ENCODE measurements at regions not wholly inside any gene's neighbourhood (a gene's known extent, or its start where the extent isn't known, plus 50 kb on each side); places are given as distances from the start of the nearest gene placed in this dataset.
A peak's percentile ranks its signal among the peaks of the same experiment; 100 is the strongest.

DNA sequence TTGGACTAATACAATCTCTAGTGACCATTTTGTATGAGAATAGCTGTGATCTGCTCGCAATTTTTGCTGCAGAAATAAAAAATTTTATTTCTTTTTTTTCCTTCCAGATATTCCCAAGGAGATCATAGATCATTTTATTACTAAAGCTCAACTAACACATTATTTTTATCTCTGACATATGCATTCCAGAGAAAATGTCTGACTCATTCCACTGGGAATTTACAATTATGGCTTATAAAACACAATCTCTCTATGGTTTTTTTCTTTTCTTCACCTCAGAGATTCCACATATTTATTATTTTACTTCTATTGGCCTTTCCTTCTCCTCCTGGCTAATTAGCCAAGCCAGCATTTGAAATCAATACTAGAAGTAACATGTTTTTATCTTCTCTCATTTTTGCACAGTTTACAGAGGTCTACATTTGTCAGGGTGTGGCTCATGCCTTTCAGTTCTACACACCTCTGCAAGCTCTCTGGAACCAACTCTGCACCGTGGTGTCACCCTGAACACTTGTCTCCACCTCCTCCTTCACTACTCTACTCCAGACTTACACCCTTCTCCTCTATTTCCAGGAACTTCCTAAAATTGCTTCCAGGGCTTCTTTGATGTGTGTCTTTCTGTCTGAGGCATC is 59.8 kb upstream of the GPM6A start:
- DNase-seq (ENCODE audit: low spot score), result no peak

DNA sequence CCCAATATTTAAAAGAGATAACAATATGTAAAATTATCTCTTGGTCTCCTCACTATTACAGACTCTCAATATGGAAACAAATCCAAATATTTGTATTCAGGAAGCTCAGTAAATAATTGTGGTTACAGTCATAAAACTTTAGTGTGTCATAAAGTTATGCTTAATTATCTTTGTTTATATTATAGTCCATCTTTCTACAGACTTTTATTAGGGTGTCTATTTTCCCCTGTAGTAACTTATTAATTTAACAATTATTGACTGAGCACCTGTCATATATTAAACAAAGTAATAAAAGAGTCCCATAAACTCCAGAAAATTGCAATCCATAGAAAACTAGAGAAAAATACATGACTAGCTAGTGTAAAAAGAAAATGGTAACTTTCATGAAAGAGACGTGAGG is 61.6 kb upstream of the GPM6A start:
- no peak for DNase-seq (ENCODE audit: low spot score)

DNA sequence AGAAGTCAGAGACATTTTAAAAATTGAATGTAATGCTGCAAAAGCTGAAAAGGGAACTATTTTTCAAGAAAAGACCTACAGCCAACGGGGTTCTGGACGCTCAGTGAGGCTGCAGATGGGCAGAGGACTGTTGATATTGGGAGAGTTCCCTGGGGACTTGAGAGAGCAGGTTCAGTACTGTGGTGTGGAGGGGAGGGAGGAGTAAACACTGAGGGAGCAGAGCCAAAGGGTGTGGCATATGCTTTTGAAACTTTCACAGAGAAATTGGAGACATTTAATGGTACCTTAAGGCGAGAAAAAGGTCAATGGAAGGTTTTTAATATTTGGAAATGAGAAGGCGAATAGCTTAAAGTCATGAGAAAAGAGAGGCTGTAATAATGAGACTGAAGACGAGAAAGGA is 62.2 kb upstream of the GPM6A start:
- peak; percentile 26 for DNase-seq (ENCODE audit: low spot score)

DNA sequence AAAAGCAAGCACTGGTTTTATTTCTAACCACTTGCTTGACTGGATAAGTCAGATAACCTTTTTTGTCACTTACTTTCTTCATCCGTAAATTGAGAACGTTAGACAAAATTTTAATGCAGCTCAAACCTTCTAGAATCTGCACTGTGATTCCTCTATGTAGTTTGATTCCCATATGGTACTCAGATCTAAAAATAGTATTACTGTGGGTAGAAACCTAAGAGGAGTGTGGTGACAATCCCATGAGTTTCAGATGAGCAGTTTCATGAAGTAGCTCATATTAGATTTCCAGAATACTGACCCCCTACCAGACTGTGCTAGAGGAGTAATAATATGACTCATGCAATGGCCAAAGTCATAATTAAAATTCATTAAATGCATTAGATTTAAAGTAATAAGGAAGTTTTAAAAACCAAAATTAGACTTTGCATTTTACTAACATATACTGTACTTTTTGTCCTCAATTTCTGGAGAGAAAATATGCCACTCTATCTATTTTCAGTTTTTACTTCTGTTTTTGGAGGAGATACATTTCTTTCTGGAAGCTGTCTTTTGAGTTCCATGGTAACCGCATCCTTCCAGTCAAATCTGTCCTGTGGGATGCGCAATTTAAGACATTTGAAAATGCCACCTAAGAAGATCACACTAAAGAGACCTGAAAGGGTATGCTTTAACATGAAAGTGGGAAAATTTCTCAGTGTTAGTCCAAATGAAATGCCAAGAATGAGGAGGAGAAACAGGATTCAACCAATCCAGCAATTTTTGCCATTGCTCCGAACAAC is 64.1 kb upstream of the GPM6A start:
- DNase-seq (ENCODE audit: low spot score), result no peak

DNA sequence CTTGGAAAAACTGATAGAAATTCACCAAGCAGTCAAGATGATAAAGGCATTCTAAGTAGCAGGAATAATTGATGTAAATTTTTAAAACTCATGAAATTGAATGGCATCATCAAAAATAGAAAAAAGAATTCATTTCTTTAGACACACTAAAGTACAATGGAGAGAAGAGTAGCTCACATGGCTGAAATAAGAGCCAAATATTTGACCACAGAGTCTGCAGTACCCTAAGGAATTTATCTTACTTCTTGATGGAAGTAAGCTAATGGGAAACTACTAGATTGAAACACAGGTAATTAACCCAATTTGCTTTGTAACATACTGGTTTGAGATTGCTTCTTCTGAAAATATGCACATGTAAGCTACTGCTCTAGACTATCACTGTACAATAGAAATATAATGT is 70.8 kb upstream of the GPM6A start:
- no peak for DNase-seq (ENCODE audit: low spot score)

DNA sequence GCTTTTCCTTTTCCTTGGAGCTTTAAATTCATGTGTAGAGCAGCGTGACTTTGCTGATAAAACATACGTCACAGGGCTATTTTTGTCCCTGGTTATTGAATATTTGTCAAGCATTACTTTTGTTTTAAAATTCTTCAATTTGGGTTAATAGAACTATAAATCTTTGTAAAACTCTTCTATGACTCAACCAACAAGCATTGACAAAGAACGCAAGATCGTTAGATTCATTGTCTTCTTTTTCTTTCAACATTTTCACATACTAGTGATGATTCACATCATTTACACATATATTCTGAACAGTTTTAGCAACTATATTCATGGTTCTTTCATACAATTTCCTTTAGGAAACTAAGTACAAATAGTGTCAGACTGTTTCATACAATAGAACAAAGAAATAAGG is 72.0 kb upstream of the GPM6A start:
- DNase-seq (ENCODE audit: low spot score), result no peak

DNA sequence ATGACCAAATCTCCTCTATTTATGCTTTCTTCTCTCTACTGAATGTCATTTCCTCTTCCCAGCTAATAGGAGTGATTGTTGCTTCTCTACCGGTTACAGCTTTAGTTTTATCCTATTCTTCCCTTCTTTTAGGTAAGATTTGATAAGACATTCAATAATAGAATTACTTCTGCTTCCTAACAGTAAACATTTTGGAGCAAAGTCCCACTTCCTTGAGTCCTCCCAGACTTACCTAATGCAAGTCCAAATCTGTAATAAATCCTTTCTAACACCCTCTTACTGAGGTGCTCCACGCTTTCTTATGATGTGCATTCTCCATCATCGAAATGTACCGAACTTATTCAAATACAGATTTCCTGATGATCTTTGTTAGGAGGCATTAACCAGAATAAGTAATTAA is 79.2 kb upstream of the GPM6A start:
- DNase-seq (ENCODE audit: low spot score), result peak; percentile 3

- DNase-seq (ENCODE audit: low spot score), result peak; percentile 68
Measured at GRCh38 chr4:175891851-175892250, 79.8 kb upstream of the GPM6A start.

GRCh38 chr4:175905925-175906324 is 93.9 kb upstream of the GPM6A start:
- no peak for DNase-seq (ENCODE audit: low spot score)

- no peak for DNase-seq (ENCODE audit: low spot score)
Measured at GRCh38 chr4:175906384-175906783, 94.3 kb upstream of the GPM6A start.

DNA sequence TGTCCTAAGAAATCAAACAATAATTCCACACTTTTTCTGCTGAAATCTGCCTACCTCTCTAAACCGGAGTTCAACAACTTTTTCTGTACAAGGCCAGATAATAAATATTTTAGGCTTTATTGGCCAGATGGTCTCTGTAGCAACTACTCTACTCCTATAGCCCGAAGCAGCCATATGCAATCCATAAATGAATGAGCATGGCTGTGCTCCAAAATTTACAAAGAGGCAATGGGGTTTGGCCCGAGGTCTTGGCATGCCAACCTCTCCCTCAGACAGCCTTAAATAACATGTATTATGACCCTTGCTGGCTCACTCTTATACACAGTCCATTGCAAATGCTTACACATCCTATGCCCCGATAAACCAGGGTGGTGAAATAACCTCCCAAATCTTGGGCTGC is 98.6 kb upstream of the GPM6A start:
- DNase-seq (ENCODE audit: low spot score), result no peak

- no peak for DNase-seq (ENCODE audit: low spot score)
Measured at GRCh38 chr4:175916626-175917351, 104.7 kb upstream of the GPM6A start.

DNA sequence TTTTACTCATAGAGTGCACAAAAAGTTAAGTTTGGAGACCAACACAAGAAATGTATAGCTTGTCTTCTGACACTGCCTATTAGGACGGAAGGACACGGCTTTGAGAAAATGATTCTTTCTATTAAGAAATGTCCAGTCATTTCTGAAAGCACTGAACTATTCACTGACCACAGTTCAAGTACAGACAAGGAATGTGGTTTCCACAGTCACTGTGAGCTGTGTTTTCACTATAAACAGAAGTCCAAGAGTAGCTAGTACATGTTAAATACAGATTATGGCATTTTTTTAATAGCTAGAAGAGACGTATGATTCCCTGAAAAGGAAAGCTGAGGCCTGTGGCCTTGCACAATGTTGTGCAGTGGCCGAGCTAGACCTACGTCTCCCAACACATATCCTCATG is 115.1 kb upstream of the GPM6A start:
- no peak for DNase-seq (ENCODE audit: low spot score)

DNA sequence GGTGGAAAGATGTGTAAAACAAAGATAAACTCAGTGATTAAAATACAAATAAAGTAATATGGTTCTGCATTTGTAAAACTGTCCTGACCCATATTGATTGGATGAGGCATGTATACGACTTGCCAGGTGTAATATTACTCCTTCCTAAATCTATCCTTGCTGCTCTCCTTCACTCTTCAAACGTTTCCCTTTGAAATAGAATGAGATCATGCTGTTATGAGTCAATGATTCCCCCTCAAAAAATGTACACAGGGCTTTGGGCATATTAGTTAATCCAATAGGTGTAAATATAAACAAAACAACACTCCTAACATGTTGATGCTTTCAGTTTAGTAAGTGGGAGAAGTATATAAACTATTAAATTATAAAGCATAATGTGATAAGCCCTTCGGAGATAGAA is 117.4 kb upstream of the GPM6A start:
- no peak for DNase-seq (ENCODE audit: low spot score)

DNA sequence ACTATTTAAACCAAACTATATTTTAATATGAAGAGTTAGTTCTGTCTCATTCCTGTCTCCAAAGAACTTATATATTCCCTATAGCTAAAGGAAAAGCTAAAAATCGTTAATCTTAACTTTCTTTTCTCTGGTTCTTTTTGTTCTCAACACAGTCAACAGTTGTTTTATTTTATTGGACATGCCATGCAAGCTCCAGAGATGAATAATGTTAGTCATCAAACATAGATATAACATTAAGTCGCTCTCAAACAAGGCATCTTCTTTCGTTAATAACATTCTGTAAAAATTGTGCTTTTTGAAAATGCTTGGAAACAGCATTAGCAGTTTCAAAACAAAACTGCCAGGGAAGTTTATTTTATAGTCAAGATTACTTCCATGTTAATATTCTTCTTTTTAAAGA is 117.9 kb upstream of the GPM6A start:
- DNase-seq (ENCODE audit: low spot score), result no peak

DNA sequence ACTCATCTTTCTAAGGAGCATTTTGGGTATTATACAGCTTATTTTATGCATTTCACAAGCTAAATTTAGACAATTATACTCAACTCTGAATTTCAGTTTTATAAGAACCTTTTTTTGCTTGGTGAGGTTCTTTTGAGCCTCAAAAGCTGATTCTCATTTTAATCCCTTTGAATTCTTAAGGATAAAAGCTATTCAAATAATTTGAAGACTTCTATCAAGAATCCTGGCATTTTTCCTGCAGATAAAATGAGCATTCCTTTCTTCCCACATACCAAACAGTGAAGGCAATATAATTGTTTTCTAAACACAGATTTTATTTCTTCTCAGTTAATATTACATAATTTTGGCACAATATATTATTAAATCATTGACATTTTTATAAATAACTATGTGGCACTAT is 118.4 kb upstream of the GPM6A start:
- no peak for DNase-seq (ENCODE audit: low spot score)

DNA sequence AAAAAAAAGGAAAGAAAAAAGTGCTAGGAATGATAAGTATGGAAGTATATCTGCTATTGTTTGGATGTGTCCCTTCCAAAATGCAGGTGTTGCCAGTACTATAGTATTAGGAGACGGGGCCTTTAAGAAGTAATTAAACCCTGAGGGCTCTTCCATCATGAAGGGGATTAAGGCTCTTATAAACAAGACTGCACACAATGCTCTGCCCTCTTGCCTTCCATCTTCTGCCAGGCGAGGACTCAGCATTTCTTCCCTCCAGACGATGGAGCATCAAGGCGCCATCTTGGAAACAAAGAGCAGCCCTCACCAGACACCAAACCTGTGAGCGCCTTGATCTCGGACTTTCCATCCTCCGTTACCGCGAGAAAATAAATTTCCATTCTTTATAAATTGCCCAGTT is 120.1 kb upstream of the GPM6A start:
- DNase-seq (ENCODE audit: low spot score), result no peak

DNA sequence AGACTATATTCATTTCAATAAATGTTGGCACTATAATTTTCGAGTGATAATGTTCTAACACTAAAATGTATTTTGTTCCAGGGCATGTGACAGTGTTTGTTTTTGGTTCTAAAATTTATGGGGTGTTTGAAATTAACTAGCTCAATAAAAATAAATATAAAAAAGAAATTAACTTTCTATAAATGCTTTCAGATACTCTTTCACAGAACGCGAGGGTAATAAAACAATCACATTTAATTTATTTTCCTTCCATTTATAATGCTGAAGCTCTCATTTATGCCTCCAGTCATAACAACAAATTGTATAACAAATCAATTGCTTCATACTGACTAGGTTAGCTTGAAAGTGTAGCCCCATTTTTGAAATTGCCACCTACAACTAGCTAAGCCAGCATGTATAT is 122.4 kb upstream of the GPM6A start:
- DNase-seq (ENCODE audit: low spot score), result no peak

DNA sequence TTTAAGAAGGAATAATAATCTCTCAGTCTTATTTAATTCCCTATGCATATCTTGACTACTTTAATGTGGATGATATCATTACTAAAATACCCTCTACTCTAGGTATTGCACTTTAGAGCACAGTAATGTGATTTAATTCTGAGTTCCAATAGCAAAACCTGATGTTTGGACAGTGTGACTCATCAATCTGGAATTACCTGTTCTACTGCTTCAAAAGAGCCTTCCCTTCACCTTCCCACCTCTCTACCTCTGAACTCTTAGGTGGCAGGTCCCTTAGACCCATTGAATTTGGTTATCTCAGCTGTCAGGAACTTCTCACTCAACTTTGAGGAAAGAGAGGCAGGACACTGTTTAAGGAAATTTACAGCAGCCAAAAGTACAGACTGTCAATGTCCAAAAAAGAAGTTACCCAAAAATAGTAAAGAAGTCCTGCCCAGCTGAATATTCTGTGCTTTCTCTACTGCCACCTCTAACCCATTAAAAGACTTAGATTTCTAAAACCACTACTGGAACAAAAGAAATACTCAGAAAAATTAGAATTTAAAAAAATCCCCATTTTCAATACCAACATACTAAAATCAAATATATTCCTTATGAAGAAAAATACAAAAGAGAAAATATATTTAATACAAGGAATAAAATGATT is 123.1 kb upstream of the GPM6A start:
- no peak for DNase-seq (ENCODE audit: low spot score)

GRCh38 chr4:175944126-175944910 is 121.3 kb upstream of the WDR17 start:
- DNase-seq (ENCODE audit: low spot score), result no peak

DNA sequence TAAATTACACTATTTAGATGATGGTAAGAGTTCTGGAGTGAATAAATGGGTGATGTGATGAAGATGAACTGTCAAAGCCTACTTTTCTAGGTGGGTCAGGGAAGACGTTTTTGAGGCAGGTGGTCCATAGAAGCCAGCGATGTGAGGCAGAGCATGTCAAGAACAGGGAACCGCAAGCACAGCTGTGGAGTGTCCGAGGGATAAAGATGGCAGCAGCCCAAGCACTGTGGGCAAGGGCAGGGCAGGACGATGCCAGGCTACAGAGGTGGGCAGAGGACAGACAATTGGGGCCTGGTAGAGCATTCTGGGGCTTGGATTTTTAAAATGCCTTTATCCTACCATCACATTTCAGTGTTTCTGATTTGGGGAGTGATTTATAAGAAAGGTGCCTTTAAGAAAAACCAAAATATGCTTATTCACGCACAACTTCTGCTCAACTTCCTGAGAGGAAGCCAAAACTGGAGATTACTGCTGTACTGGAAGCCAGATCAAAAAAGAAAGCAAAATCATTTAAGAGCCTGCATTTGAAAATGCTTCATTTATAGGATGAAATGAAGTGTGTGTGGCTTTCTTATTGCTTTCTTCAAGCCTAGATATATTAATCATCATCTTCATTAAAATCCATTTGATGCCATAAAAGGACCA is 119.0 kb upstream of the WDR17 start:
- DNase-seq (ENCODE audit: low spot score), result peak; percentile 21

Data from NAMALWA (cell line).